ENCODE measurements at regions not wholly inside any gene's neighbourhood (a gene's known extent, or its start where the extent isn't known, plus 50 kb on each side); places are given as distances from the start of the nearest gene placed in this dataset.

GRCh38 chr4:162682651-162683050, 484.0 kb downstream of the NAF1 start:
- TF ChIP-seq EZH2 (IDR thresholded peaks at IDR 0.05) (no peak), POLR2AphosphoS5 (IDR thresholded peaks at IDR 0.05; ENCODE audit: borderline replicate concordance, low read depth, low read length) (no peak)

Data from SK-N-MC (cell line).